Stimulated activated CD4-positive, alpha-beta T cell treated with anti-CD3 and anti-CD28 coated beads, Interleukin-12 subunit alpha, Interleukin-12 subunit beta, amount 100 ng/mL, for 4 hours (primary cell): ENCODE measurements at regions not wholly inside any gene's neighbourhood (a gene's known extent, or its start where the extent isn't known, plus 50 kb on each side); places are given as distances from the start of the nearest gene placed in this dataset.

Source experiments
- DNase-seq: peaks from one replicate; pipeline ENCODE4 v3.0.0-alpha.2; 2020

GRCh38 chr20:43799150-43799711, 72.4 kb upstream of the GTSF1L start:
- no peak for DNase-seq

DNA sequence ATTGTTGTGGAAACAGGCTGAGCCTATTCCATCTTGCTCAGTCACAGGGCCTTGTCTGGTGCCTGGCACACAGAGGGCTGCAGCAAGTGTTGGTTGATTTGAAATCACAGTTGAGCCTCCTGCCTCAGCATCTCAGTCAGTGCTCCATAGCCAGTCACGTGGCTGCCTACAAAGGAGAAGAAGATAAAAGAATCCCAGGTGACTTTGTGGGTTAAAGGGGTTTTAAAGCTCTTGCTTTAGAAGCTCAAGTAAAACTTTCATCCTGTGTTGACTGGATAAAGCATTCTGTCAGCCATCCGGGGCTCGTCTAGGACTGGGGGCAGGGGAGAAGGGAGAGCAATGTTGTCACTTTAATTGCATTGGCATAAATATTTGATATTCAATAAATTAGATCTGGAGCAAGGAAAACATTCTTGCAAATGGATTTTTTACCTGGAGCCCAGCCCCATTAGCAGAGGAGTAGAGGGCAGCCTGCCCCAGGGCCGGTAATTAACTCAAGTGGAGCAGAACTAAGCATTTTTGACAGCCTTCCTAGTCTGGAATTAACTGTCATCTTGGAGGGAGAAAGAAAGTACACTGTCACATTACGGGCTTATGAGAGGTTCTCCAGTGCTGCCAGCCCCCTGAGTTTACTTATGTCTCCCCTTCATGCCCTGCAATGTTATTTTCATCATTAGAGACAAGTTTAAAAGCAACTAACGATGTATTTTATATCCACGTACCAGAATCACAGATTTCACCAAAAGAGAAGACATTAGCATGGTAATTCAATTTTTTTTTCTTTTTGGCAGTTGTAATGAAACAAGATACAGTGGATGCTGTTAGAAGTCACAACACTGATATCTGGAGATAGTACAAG, 71.7 kb upstream of the GTSF1L start:
- DNase-seq, result no peak

DNA sequence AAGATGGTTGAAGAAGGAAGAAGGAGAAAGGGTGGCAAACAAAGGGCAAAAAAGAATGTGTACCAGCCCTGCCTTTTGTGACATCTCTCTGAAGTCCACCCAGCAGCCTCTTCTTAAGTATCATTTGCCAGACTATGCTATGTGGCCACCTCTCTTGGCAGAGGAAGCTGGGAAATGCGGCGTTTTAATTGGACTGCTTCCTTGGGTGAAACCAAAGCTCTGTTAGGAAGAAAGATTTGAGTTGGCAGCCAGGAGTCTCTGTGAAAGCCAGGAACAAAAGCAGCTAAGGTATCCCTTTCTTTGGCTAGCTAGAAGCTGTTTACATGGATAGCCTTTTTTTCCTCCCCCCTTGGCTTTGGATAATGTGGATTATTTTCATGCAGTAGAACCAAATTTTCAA, 67.5 kb upstream of the GTSF1L start:
- no peak for DNase-seq

DNA sequence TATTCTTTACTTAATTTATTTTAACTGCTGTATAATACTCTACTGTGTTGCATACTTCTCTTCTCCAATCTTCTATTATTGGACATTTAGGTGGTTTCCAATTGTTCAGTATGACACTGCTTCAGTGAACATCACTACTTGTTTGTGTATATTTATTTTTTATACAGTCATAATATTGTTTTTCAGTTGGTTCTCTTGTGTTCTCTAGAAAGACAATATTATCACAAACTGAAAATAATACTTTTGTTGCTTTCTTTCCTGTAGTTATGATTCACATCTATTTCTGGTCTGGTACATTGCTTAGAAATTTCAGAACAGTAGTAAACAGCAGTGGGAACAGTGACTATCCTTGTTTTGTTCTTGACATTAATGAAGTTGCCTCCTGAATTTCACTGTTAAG, 62.8 kb upstream of the GTSF1L start:
- DNase-seq, result no peak

DNA sequence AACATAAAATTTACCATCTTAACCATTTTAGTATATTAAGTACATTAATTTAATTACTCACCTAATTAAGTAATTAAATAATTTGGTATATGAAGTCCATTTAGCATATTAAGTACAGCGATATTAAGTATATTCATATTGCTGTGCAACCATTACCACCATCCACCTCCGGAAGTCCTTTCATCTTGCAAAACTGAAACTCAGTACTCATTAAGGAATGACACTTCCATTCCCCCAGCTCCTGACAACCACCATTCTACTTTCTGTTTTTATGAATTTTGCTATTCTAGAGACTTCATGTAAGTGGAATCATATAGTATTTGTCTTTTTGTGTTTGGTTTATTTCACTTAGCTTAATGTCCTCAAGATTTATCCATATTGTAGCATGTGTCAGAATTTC, 61.1 kb upstream of the GTSF1L start:
- no peak for DNase-seq

GRCh38 chr20:43786885-43787284, 60.1 kb upstream of the GTSF1L start:
- no peak for DNase-seq

- no peak for DNase-seq
Observed at GRCh38 chr20:43781215-43781614, 54.4 kb upstream of the GTSF1L start.

- DNase-seq, result no peak
Observed at GRCh38 chr20:43778375-43778774, 51.6 kb upstream of the GTSF1L start.

DNA sequence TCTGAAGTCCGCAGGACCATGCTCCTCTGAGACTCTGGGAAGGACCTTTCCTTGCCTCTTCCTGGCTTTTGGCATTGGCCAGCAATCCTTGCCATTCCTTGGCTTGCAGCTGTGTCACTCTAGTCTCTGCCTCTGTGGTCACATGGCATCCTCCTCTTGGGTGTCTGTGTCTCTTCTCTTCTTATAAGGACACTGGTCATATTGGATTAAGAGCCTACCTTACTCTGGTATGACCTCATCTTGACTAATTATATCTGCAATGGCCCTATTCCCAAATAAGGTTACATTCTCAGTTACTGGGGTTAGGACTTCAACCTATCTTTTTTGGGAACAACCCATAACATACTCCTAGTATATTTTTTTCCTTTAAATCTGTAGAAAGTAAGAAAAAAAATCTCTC, 49.9 kb upstream of the GTSF1L start:
- no peak for DNase-seq
